Trophoblast cell (in vitro differentiated cells and primary cell): ENCODE measurements at regions not wholly inside any gene's neighbourhood (a gene's known extent, or its start where the extent isn't known, plus 50 kb on each side); places are given as distances from the start of the nearest gene placed in this dataset.

ENCODE experiments used
- DNase-seq, 2 donors: peaks; one replicate each; pipeline ENCODE4 v3.0.0-alpha.2; 2016
- H2AFZ ChIP-seq: 2 replicates; pipeline ENCODE4 v1.6.1; 2013; ENCODE audit warnings: low read length, moderate library complexity, mild to moderate bottlenecking; ENCODE audit not compliant: insufficient read depth, poor library complexity
- H2AK5ac ChIP-seq: 2 replicates; pipeline ENCODE4 v1.6.1; 2013; ENCODE audit warnings: mild to moderate bottlenecking, low read length
- H2BK120ac ChIP-seq: 2 replicates; pipeline ENCODE4 v1.6.1; 2013; ENCODE audit warnings: low read length, mild to moderate bottlenecking, moderate library complexity; ENCODE audit not compliant: insufficient read depth, poor library complexity
- H2BK12ac ChIP-seq: 2 replicates; pipeline ENCODE4 v1.6.1; 2013; ENCODE audit warnings: mild to moderate bottlenecking, low read length, moderate library complexity
- H2BK5ac ChIP-seq: 2 replicates; pipeline ENCODE4 v1.6.1; 2013; ENCODE audit warnings: low read length, low read depth, moderate library complexity, mild to moderate bottlenecking; ENCODE audit not compliant: poor library complexity
- H3K14ac ChIP-seq: 2 replicates; pipeline ENCODE4 v1.6.1; 2013; ENCODE audit warnings: mild to moderate bottlenecking, low read length
- H3K18ac ChIP-seq: 2 replicates; pipeline ENCODE4 v1.6.1; 2013; ENCODE audit warnings: mild to moderate bottlenecking, low read length
- H3K23ac ChIP-seq: 2 replicates; pipeline ENCODE4 v1.6.1; 2013; ENCODE audit warnings: low read length
- H3K27ac ChIP-seq: 2 replicates; pipeline ENCODE4 v1.5.1; 2013; ENCODE audit warnings: low read depth, mild to moderate bottlenecking, inconsistent platforms, low read length, moderate library complexity
- H3K27me3 ChIP-seq: 2 replicates; pipeline ENCODE4 v1.6.1; 2013; ENCODE audit warnings: inconsistent platforms, mild to moderate bottlenecking, low read length, moderate library complexity; ENCODE audit not compliant: insufficient read depth
- H3K36me3 ChIP-seq, 2 experiments: 1 replicate in 1 of 2; 2 replicates in 1 of 2; pipeline ENCODE4 v1.6.1; 2013; ENCODE audit warnings: low read length in 2 of 2, mild to moderate bottlenecking in 2 of 2, moderate library complexity in 1 of 2; ENCODE audit not compliant: insufficient read depth in 2 of 2, control insufficient read depth in 1 of 2
- H3K4ac ChIP-seq: 2 replicates; pipeline ENCODE4 v1.6.1; 2013; ENCODE audit warnings: low read depth, mild to moderate bottlenecking, low read length, moderate library complexity
- H3K4me1 ChIP-seq, 2 experiments: 1 replicate in 1 of 2; 2 replicates in 1 of 2; pipeline ENCODE4 v1.6.1; 2013; ENCODE audit warnings: low read length in 2 of 2, mild to moderate bottlenecking in 2 of 2, moderate library complexity in 1 of 2; ENCODE audit not compliant: insufficient read depth in 2 of 2, control insufficient read depth in 1 of 2
- H3K4me2 ChIP-seq: 2 replicates; pipeline ENCODE4 v1.6.1; 2013; ENCODE audit warnings: inconsistent platforms, mild to moderate bottlenecking, low read length, moderate library complexity
- H3K4me3 ChIP-seq: 2 replicates; pipeline ENCODE4 v1.5.1; 2013; ENCODE audit warnings: mild to moderate bottlenecking, low read depth, low read length, inconsistent platforms
- H3K79me1 ChIP-seq: one replicate; pipeline ENCODE4 v1.6.1; 2013; ENCODE audit warnings: low read length
- H3K79me2 ChIP-seq: 2 replicates; pipeline ENCODE4 v1.6.1; 2013; ENCODE audit warnings: low read length, mild to moderate bottlenecking; ENCODE audit not compliant: control insufficient read depth, insufficient read depth, poor library complexity
- H3K9ac ChIP-seq: 2 replicates; pipeline ENCODE4 v1.6.1; 2013; ENCODE audit warnings: mild to moderate bottlenecking, low read length
- H3K9me3 ChIP-seq: 2 replicates; pipeline ENCODE4 v1.6.1; 2013; ENCODE audit warnings: low read depth, mild to moderate bottlenecking, control low read depth, inconsistent platforms, low read length; ENCODE audit not compliant: insufficient read depth
- H4K12ac ChIP-seq: 2 replicates; pipeline ENCODE4 v1.6.1; 2013; ENCODE audit warnings: low read depth, mild to moderate bottlenecking, low read length, moderate library complexity
- H4K8ac ChIP-seq: 2 replicates; pipeline ENCODE4 v1.6.1; 2013; ENCODE audit warnings: low read depth, mild to moderate bottlenecking, low read length, moderate library complexity
- H4K91ac ChIP-seq: one replicate; pipeline ENCODE4 v1.6.1; 2013; ENCODE audit warnings: low read depth, mild to moderate bottlenecking, low read length, moderate library complexity
- WGBS: extraction: QIAGEN DNeasy Blood & Tissue Kit; methylation state at CpG from one replicate; pipeline ENCODE4 v1.1.7; 2013; ENCODE audit warnings: missing lambda C conversion rate; ENCODE audit not compliant: insufficient read length, insufficient coverage; ENCODE audit errors: extremely low coverage; 5-methylcytosine and 5-hydroxymethylcytosine counted together

- Histone ChIP-seq H3K27ac (no peak overlapping the region), H3K79me1 (no peaks in the 10 kb centered on the region), H2AK5ac (no peak overlapping the region), H2AFZ (no peak overlapping the region), H3K9ac (no peak overlapping the region), H4K12ac (no peak overlapping the region), H3K4ac (no peak overlapping the region), H3K36me3 (no peaks in the 10 kb centered on the region), H3K23ac (no peak overlapping the region), H3K4me1 (no peaks in the 10 kb centered on the region), H3K27me3 (no peaks in the 10 kb centered on the region), H3K14ac (no peak overlapping the region), H4K8ac (no peak overlapping the region), H3K18ac (no peak overlapping the region), H3K4me3 (no peak overlapping the region), H4K91ac (no peak overlapping the region), H3K4me2 (no peak overlapping the region), H2BK120ac (no peak overlapping the region), H2BK5ac (no peak overlapping the region), H3K79me2 (no peaks in the 10 kb centered on the region), H3K9me3 (no peaks in the 10 kb centered on the region), H2BK12ac (no peak overlapping the region)
- WGBS = no CpG with 5 or more reads among the region's 3 CpGs
- no peak for DNase-seq
These were observed 325.7 kb upstream of the MKI67 start for GRCh38 chr10:128451879-128452278.

- no peak overlapping the region for H4K12ac ChIP-seq
- H3K4me1 ChIP-seq = no peaks in the 10 kb centered on the region
- H2BK5ac ChIP-seq = no peak overlapping the region
- no peak overlapping the region for H2BK12ac ChIP-seq
- H4K8ac ChIP-seq = no peak overlapping the region
- no peak overlapping the region for H2AFZ ChIP-seq
- no peak overlapping the region for H2BK120ac ChIP-seq
- no peaks in the 10 kb centered on the region for H3K79me1 ChIP-seq
- H3K14ac ChIP-seq = no peak overlapping the region
- H2AK5ac ChIP-seq = no peak overlapping the region
- no peak overlapping the region for H3K4ac ChIP-seq
- no peaks in the 10 kb centered on the region for H3K9me3 ChIP-seq
- H3K27ac ChIP-seq = no peak overlapping the region
- H3K18ac ChIP-seq = no peak overlapping the region
- no peak for DNase-seq
- H3K79me2 ChIP-seq = no peaks in the 10 kb centered on the region
- H3K36me3 ChIP-seq = no peaks in the 10 kb centered on the region
- no peak overlapping the region for H3K4me2 ChIP-seq
- no peak overlapping the region for H3K9ac ChIP-seq
- no peaks in the 10 kb centered on the region for H3K27me3 ChIP-seq
- no peak overlapping the region for H3K23ac ChIP-seq
- no peak overlapping the region for H4K91ac ChIP-seq
- WGBS = no CpG with 5 or more reads among the region's 7 CpGs
- no peak overlapping the region for H3K4me3 ChIP-seq
These were observed 330.0 kb upstream of the MKI67 start for GRCh38 chr10:128456271-128456670.

- H2BK12ac ChIP-seq = no peak overlapping the region
- H3K36me3 ChIP-seq = no peaks in the 10 kb centered on the region
- no peak overlapping the region for H2BK120ac ChIP-seq
- no CpG with 5 or more reads among the region's 10 CpGs for WGBS
- H3K9me3 ChIP-seq = no peaks in the 10 kb centered on the region
- H3K79me2 ChIP-seq = no peaks in the 10 kb centered on the region
- no peaks in the 10 kb centered on the region for H3K27me3 ChIP-seq
- no peak overlapping the region for H3K23ac ChIP-seq
- no peak overlapping the region for H3K18ac ChIP-seq
- no peak overlapping the region for H4K8ac ChIP-seq
- H3K27ac ChIP-seq = no peak overlapping the region
- no peak overlapping the region for H3K14ac ChIP-seq
- H3K4me1 ChIP-seq = no peaks in the 10 kb centered on the region
- H4K91ac ChIP-seq = no peak overlapping the region
- no peak overlapping the region for H2AFZ ChIP-seq
- H2AK5ac ChIP-seq = no peak overlapping the region
- H3K4me2 ChIP-seq = no peak overlapping the region
- DNase-seq = no peak
- no peaks in the 10 kb centered on the region for H3K79me1 ChIP-seq
- no peak overlapping the region for H3K4ac ChIP-seq
- no peak overlapping the region for H2BK5ac ChIP-seq
- no peak overlapping the region for H3K9ac ChIP-seq
- H3K4me3 ChIP-seq = no peak overlapping the region
- H4K12ac ChIP-seq = no peak overlapping the region
These were observed 330.9 kb upstream of the MKI67 start for GRCh38 chr10:128457136-128457535.

- Histone ChIP-seq H4K8ac (no peak overlapping the region), H3K36me3 (no peaks in the 10 kb centered on the region), H3K79me1 (no peaks in the 10 kb centered on the region), H3K23ac (no peak overlapping the region), H2BK5ac (no peak overlapping the region), H3K9ac (no peak overlapping the region), H3K4ac (no peak overlapping the region), H3K27me3 (no peaks in the 10 kb centered on the region), H3K14ac (no peak overlapping the region), H3K27ac (no peak overlapping the region), H3K79me2 (no peaks in the 10 kb centered on the region), H2BK12ac (no peak overlapping the region), H2BK120ac (no peak overlapping the region), H3K4me3 (no peak overlapping the region), H3K9me3 (peaks cover 2% of the 10 kb centered on the region), H3K4me2 (no peak overlapping the region), H4K91ac (no peak overlapping the region), H4K12ac (no peak overlapping the region), H3K18ac (no peak overlapping the region), H3K4me1 (no peaks in the 10 kb centered on the region), H2AFZ (no peak overlapping the region), H2AK5ac (no peak overlapping the region)
- no CpG with 5 or more reads among the region's 6 CpGs for WGBS
- DNase-seq = no peak
These were observed 335.8 kb upstream of the MKI67 start for GRCh38 chr10:128461991-128462390.
